K562 (cell line): ENCODE measurements at regions not wholly inside any gene's neighbourhood (a gene's known extent, or its start where the extent isn't known, plus 50 kb on each side); places are given as distances from the start of the nearest gene placed in this dataset.

ENCODE experiments used
- ATAC-seq: fragments of 200-7000 bp; cut with Tn5 transposase; 3 replicates; pipeline ENCODE4 v1.9.1; 2020; ENCODE audit warnings: moderate library complexity
- BruUV-seq: library from RNA; stranded (reverse); fragments of 400-500 nt; replicated peaks from 2 replicates; lab custom pipeline; 2021; lab: Mats Ljungman, UMichigan
- CTCF ChIA-PET: fragments of 300-600 bp; formaldehyde crosslinking; extraction: SDS; loops from one replicate; lab custom pipeline; 2021; ENCODE audit warnings: low intra/inter-chr PET ratio; lab: Yijun Ruan, JAX
- POLR2A ChIA-PET: fragments of 300-600, 350-650 bp; sonication (Branson Sonifier 250); formaldehyde crosslinking; extraction: SDS; loops from one replicate; lab custom pipeline; 2021; ENCODE audit warnings: antibody characterized with exemption, inconsistent platforms; lab: Yijun Ruan, JAX
- DNase-seq, 4 experiments: peaks; one replicate each; pipeline versions ENCODE4 v3.0.0 to v3.0.0-alpha.2; 2011 to 2018; ENCODE audit warnings: low spot score in 3 of 4, mixed read lengths in 3 of 4; ENCODE audit errors: extremely low read depth in 1 of 4
- FAIRE-seq: peaks from 2 replicates; lab custom pipeline; 2011; peaks lifted over from hg19 to GRCh38; lab: Jason Lieb, UNC
- H2AFZ ChIP-seq: 2 replicates; pipeline ENCODE4 v1.6.0; 2011; ENCODE audit warnings: low read depth, low read length, control low read depth, inconsistent platforms
- H3K27ac ChIP-seq: fragments of 200-600 bp; 3 replicates; pipeline ENCODE4 v1.8.0; 2011; ENCODE audit warnings: low read depth, mild to moderate bottlenecking, control low read depth, inconsistent platforms, low read length, moderate library complexity, mixed read lengths; ENCODE audit errors: extremely low read depth
- H3K27me3 ChIP-seq, 2 experiments: fragments of 300-600 bp in 1 of 2; 2 replicates in 1 of 2; 3 replicates in 1 of 2; pipeline versions ENCODE4 v1.6.0 to v1.8.0; 2011; ENCODE audit warnings: inconsistent platforms in 2 of 2, low read length in 2 of 2, mild to moderate bottlenecking in 1 of 2, mixed read lengths in 1 of 2, moderate library complexity in 1 of 2; ENCODE audit not compliant: control insufficient read depth in 2 of 2, insufficient read depth in 2 of 2
- H3K36me3 ChIP-seq: fragments of 300-600 bp; 3 replicates; pipeline ENCODE4 v1.8.0; 2011; ENCODE audit warnings: mild to moderate bottlenecking, low read length, inconsistent platforms; ENCODE audit not compliant: control insufficient read depth, insufficient read depth
- H3K4me1 ChIP-seq, 2 experiments: fragments of 200-600 bp in 1 of 2; replicated peaks in 1 of 2; 2 replicates in 1 of 2; 3 replicates in 1 of 2; pipeline versions ENCODE4 v1.5.1 to v1.8.0; 2011; ENCODE audit warnings: inconsistent platforms in 2 of 2, low read length in 2 of 2, mild to moderate bottlenecking in 1 of 2, mixed read lengths in 1 of 2, moderate library complexity in 1 of 2; ENCODE audit not compliant: control insufficient read depth in 2 of 2, insufficient read depth in 2 of 2
- H3K4me2 ChIP-seq: 2 replicates; pipeline ENCODE4 v1.6.1; 2011; ENCODE audit warnings: low read length, control low read depth, inconsistent platforms, mixed read lengths; ENCODE audit not compliant: insufficient read depth
- H3K4me3 ChIP-seq: fragments of 200-600 bp; sonication (generic), shearing (Covaris generic); 2 replicates; pipeline ENCODE4 v1.5.1; 2016; ENCODE audit warnings: control low read depth, inconsistent platforms
- H3K79me2 ChIP-seq: fragments of 200-600 bp; 3 replicates; pipeline ENCODE4 v1.8.0; 2011; ENCODE audit warnings: low read length, inconsistent platforms; ENCODE audit not compliant: control insufficient read depth, insufficient read depth
- H3K9ac ChIP-seq, 2 experiments: 2 replicates each; pipeline versions ENCODE4 v1.6.0 to v1.6.1; 2011; ENCODE audit warnings: low read depth in 2 of 2, low read length in 2 of 2, control low read depth in 1 of 2, inconsistent platforms in 1 of 2, mild to moderate bottlenecking in 1 of 2, mixed read lengths in 1 of 2; ENCODE audit not compliant: insufficient read depth in 1 of 2
- H3K9me1 ChIP-seq: one replicate; pipeline ENCODE4 v1.6.0; 2011; ENCODE audit warnings: inconsistent platforms, mild to moderate bottlenecking, low read length, moderate library complexity; ENCODE audit not compliant: control insufficient read depth, insufficient read depth
- H3K9me3 ChIP-seq: replicated peaks from 2 replicates; pipeline ENCODE4 v1.5.1; 2011; ENCODE audit warnings: low read depth, low read length, inconsistent platforms; ENCODE audit not compliant: control insufficient read depth, insufficient read depth
- H4K20me1 ChIP-seq: replicated peaks from 2 replicates; pipeline ENCODE4 v1.6.1; 2011; ENCODE audit warnings: low read length, inconsistent platforms, mixed read lengths; ENCODE audit not compliant: control insufficient read depth, insufficient read depth
- C11orf30 ChIP-seq: fragments of 450-650 bp; IDR thresholded peaks from 2 replicates; pipeline ENCODE4 v1.6.1; 2016; ENCODE audit warnings: low read depth, mild to moderate bottlenecking
- E2F6 ChIP-seq, 2 experiments: IDR thresholded peaks; 2 replicates each; pipeline ENCODE4 v1.6.1; 2011; ENCODE audit warnings: borderline replicate concordance in 1 of 2, control low read depth in 1 of 2, low read depth in 1 of 2, low read length in 1 of 2, mild to moderate bottlenecking in 1 of 2, mixed read lengths in 1 of 2, moderate library complexity in 1 of 2; ENCODE audit not compliant: insufficient read depth in 1 of 2, insufficient read length in 1 of 2, poor library complexity in 1 of 2, severe bottlenecking in 1 of 2; ENCODE audit errors: extremely low read depth in 1 of 2
- MAFF ChIP-seq: IDR thresholded peaks from 2 replicates; pipeline ENCODE4 v1.6.1; 2012; ENCODE audit warnings: low read length, improper control_type of control experiment
- MAFG ChIP-seq: fragments of 450-650 bp; conservative IDR thresholded peaks from 2 replicates; pipeline ENCODE4 v1.6.1; 2016; ENCODE audit warnings: missing genetic modification characterization, missing compliant biosample characterization
- MAFK ChIP-seq: IDR thresholded peaks from 2 replicates; pipeline ENCODE4 v1.6.1; 2011; ENCODE audit warnings: low read length, improper control_type of control experiment
- SRF ChIP-seq, 2 experiments: fragments of 250-450, 450-650 bp in 1 of 2; sonication (Bioruptor Pico) in 1 of 2; sonication (generic) in 1 of 2; formaldehyde crosslinking; IDR thresholded peaks; 2 replicates each; pipeline versions ENCODE4 v1.5.0 to v1.5.1; 2020 to 2022; ENCODE audit warnings: mild to moderate bottlenecking in 1 of 2, missing genetic modification reagents in 1 of 2
- ZNF316 ChIP-seq: fragments of 450-650 bp; IDR thresholded peaks from 2 replicates; pipeline ENCODE4 v1.6.1; 2016
- WGBS: fragments of 100-300 bp; shearing (Covaris generic); methylation state at CpG from one replicate; pipeline ENCODE4 v1.1.6; 2016; ENCODE audit warnings: low coverage, mixed read lengths; ENCODE audit not compliant: insufficient coverage; ENCODE audit errors: missing lambda C conversion rate; 5-methylcytosine and 5-hydroxymethylcytosine counted together
- in situ Hi-C: fragments of 300-500 bp; cut with MboI; formaldehyde crosslinking; loops from 4 replicates; pipeline ENCODE4 v1.15.0; 2018; ENCODE audit warnings: inconsistent platforms, mixed read lengths
- intact Hi-C: fragments of 100-400 bp; cut with micrococcal nuclease; formaldehyde crosslinking; loops from 2 replicates; pipeline ENCODE4 v1.14.2; 2022

- in situ Hi-C loops, result no loop called here
- H3K9ac ChIP-seq, result no peak overlapping the region
- no peak for DNase-seq
- no peak overlapping the region for H3K4me2 ChIP-seq
- no peak for TF ChIP-seq SRF (CRISPR knock-in tag; IDR thresholded peaks at IDR 0.05)
- peak; percentile 70 for TF ChIP-seq MAFG (tag)
- peak; percentile 77 for TF ChIP-seq MAFF
- no peak for TF ChIP-seq E2F6 (IDR thresholded peaks at IDR 0.05; ENCODE audit: borderline replicate concordance in 1 of 2, extremely low read depth in 1 of 2, insufficient read depth in 1 of 2, insufficient read length in 1 of 2, low read depth in 1 of 2, low read length in 1 of 2, poor library complexity in 1 of 2, severe bottlenecking in 1 of 2)
- TF ChIP-seq ZNF316, result peak; percentile 75
- peak; percentile 56 for TF ChIP-seq C11orf30
- peak; percentile 86 for TF ChIP-seq MAFK
- TF ChIP-seq, all 486 proteins: peak for 5
- Histone ChIP-seq H3K9me1 (no peaks in the 10 kb centered on the region), H4K20me1 (no peaks in the 10 kb centered on the region), H3K9me3 (no peaks in the 10 kb centered on the region), H3K79me2 (no peaks in the 10 kb centered on the region), H3K4me3 (no peak overlapping the region), H3K4me1 (no peaks in the 10 kb centered on the region), H2AFZ (no peak overlapping the region), H3K27ac (no peak overlapping the region), H3K36me3 (no peaks in the 10 kb centered on the region), H3K27me3 (no peaks in the 10 kb centered on the region)
- intact Hi-C loops, result no loop called here
- no TSS peak for BruUV-seq
- POLR2A ChIA-PET, result interaction anchor here (0.7 kb wide), 1 partner anchor 937 kb away, joined by 4 read pairs; no protein-coding TSS in a partner anchor
- WGBS, result 0% methylated on average over 2 of the region's 2 CpGs
- ATAC-seq (no peak), FAIRE-seq (no peak)
- CTCF ChIA-PET, result no interaction called here
These were observed 412.8 kb downstream of the PYDC2 start for GRCh38 chr3:191873736-191874135.
